ENCODE measurements at regions not wholly inside any gene's neighbourhood (a gene's known extent, or its start where the extent isn't known, plus 50 kb on each side); places are given as distances from the start of the nearest gene placed in this dataset.
"Not testable (repeated sequence)": the region's sequence is repeated elsewhere in the genome, so short reads cannot be mapped to it uniquely, and the experiment has no call there.

- no peak overlapping the region for H3K4me3 ChIP-seq (replicated peaks in 1 of 2; ENCODE audit: low read depth in 2 of 2, low read length in 2 of 2)
- no peak for DNase-seq (ENCODE audit: low read depth in 2 of 2)
- no peak for TF ChIP-seq CTCF (IDR thresholded peaks at IDR 0.05; ENCODE audit: low read depth, low read length)
Measured at GRCh38 chr18:62458346-62458745, 64.5 kb upstream of the ZCCHC2 start.

GRCh38 chr18:62458868-62459716 lies 63.7 kb upstream of the ZCCHC2 start:
- no peak for TF ChIP-seq CTCF (IDR thresholded peaks at IDR 0.05; ENCODE audit: low read depth, low read length)
- DNase-seq (ENCODE audit: low read depth in 2 of 2), result no peak
- no peak overlapping the region for H3K4me3 ChIP-seq (replicated peaks in 1 of 2; ENCODE audit: low read depth in 2 of 2, low read length in 2 of 2)

GRCh38 chr18:62460851-62461300 lies 61.9 kb upstream of the ZCCHC2 start:
- peak; percentile 43 to 77 for DNase-seq (ENCODE audit: low read depth in 2 of 2)
- no peak overlapping the region for H3K4me3 ChIP-seq (replicated peaks in 1 of 2; ENCODE audit: low read depth in 2 of 2, low read length in 2 of 2)
- TF ChIP-seq CTCF (IDR thresholded peaks at IDR 0.05; ENCODE audit: low read depth, low read length), result no peak

- TF ChIP-seq CTCF (IDR thresholded peaks at IDR 0.05; ENCODE audit: low read depth, low read length), result no peak
- DNase-seq (ENCODE audit: low read depth in 2 of 2), result no peak
- no peak overlapping the region for H3K4me3 ChIP-seq (replicated peaks in 1 of 2; ENCODE audit: low read depth in 2 of 2, low read length in 2 of 2)
Measured at GRCh38 chr18:62461591-62461990, 61.2 kb upstream of the ZCCHC2 start.

- no peak overlapping the region for H3K4me3 ChIP-seq (replicated peaks in 1 of 2; ENCODE audit: low read depth in 2 of 2, low read length in 2 of 2)
- no peak for TF ChIP-seq CTCF (IDR thresholded peaks at IDR 0.05; ENCODE audit: low read depth, low read length)
- DNase-seq (ENCODE audit: low read depth in 2 of 2), result no peak
Measured at GRCh38 chr18:62464266-62464665, 58.6 kb upstream of the ZCCHC2 start.

- H3K4me3 ChIP-seq (replicated peaks in 1 of 2; ENCODE audit: low read depth in 2 of 2, low read length in 2 of 2); DNase-seq (ENCODE audit: low read depth in 2 of 2): not testable (repeated sequence)
Measured at GRCh38 chr18:62469131-62469530, 53.7 kb upstream of the ZCCHC2 start.
